Eye (tissue), 1 donor: ENCODE measurements at regions not wholly inside any gene's neighbourhood (a gene's known extent, or its start where the extent isn't known, plus 50 kb on each side); places are given as distances from the start of the nearest gene placed in this dataset.

Experiments used
- DNase-seq: peaks from one replicate; pipeline ENCODE4 v3.0.0-alpha.2; 2015

DNA sequence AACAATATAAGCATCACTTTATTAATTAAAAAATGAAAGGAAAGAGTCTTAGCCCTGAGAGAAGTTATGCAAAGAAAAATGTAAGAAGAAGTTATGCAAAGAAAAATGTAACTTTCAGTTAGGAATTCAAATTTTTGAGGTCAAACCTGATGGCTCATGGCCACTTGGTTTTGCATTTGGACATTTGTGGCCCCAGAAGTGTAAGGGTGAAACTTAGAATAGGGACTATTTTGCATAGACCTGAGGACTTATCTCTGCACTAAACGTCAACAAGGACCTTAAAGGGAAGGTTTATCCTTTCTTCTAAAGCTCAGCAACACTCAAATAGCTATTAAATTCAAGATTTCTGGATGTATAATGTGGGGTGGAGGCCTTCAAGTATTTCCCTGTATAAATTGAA, 724.5 kb upstream of the POT1 start:
- DNase-seq = no peak

DNA sequence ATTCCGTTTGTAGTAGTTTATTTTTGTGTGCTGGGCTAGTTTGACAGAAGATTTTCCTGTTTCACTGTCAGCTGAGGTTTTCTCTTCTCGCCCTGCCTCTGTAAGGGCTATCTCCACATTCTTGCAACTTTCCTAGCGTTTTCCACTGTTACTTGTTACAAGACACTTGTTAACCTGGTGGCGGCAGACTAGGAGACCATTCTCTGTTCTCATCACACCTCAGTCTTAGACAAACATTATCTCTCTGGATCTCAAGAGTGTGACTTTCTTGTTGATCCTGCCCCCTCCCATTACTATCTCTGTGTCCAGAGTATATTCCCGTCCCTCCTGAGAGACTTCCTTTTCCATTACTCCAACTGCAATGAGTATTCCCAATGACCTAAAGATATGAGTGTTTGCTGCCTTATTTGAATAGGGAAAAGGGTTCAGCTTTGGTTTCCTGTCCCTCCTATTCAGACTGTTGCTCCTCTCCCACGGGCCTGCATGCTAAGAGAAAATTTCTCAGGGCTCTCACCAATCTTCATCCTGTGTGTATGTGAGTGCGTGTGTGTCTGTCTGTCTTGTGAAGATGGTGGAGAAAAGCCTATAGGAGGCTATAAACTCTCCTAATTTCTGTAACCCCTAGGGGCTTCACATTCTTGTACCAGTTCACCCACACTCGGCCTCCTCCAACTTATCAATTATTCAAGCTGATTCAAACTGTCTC, 722.4 kb upstream of the POT1 start:
- no peak for DNase-seq

- DNase-seq = no peak
These were observed 718.9 kb upstream of the POT1 start for GRCh38 chr7:125648543-125648942.

DNA sequence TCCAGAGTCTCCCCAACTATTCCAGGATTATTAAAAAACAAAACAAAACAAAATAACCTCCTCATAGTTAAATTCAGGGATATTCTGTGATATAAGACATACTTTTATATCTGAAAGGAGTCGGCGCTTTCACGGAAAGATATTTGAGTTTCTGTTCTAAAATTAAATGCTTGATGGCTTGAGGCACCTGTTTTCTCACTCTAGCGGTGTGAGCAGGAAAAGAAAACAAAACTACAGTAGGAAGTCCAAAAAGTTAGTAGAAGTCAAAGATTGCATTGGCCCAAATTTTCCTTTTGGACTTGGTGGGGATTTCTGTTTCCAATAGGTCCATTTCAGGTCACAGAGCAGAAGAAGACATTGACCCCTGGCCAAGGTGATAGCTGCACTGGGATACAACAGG, 716.1 kb upstream of the POT1 start:
- DNase-seq = no peak

GRCh38 chr7:125644109-125644508, 714.5 kb upstream of the POT1 start:
- no peak for DNase-seq

DNA sequence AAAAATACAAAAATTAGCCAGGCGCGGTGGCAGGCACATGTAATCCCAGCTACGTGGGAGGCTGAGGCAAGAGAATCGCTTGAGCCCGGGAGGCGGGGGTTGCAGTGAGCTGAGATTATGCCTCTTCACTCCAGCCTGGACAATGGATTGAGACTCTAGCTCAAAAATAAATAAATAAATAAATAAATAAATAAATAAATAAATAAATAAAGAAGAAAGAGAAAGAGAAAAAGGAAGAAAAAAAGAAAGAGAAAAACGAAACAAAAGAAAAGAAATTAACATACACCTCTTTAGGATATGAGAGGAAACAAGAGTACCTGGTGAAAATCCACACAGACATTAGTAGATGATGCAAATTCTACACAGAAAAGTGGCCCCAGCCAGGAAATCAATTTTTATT, 713.7 kb upstream of the POT1 start:
- DNase-seq = no peak

- no peak for DNase-seq
These were observed 712.3 kb upstream of the POT1 start for GRCh38 chr7:125641884-125642283.

DNA sequence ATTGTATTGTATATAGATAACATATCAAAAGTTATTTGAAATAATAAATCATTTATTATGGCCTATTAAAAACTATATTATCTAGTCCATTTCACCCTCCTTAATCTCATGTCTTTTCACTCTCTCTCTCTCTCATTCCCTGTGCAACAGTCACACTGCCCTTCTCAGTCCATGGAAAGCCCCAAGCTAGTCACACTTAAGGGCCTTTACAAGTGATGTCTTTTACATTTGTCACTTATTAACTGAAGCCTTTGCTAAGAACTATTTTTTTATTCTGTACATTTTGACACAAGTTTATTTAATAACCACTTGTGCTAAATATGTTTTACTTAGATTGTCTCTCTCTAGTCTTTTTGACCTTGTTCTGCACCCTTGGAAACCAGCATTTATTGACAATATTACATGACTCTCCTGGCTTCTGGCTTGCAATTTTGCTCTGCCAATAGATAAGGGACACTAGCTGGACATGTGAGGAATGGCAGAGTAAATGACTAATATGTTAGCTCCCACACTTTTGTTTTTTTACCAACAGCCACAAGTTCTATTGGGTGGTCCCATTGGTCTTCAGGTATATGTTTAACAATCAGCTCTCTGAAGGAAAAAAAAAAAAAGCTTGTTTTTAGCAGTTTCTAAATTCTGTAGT, 706.8 kb upstream of the POT1 start:
- no peak for DNase-seq

GRCh38 chr7:125618516-125618915, 688.9 kb upstream of the POT1 start:
- no peak for DNase-seq

DNA sequence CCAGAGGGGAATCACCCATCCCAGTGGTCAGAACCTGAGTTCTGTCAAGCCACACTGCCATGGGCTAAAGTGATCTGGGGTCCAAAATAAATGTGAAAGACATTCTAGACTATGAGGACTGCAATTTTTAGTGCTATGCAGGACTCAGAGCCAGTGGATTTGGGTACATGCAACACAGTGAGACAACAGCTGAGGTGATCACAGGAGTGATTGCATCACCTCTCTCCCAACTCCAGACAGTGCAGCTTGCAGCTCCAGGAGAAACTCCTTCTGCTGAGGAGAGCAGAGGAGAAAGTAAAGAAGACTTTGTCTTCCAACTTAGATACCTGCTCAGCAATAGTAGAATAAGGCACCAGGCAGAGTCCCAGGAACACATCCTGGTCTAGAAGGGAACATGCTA, 682.0 kb upstream of the POT1 start:
- DNase-seq = no peak

- DNase-seq = no peak
These were observed 677.0 kb upstream of the POT1 start for GRCh38 chr7:125606671-125607070.

GRCh38 chr7:125605241-125605640, 675.6 kb upstream of the POT1 start:
- DNase-seq = no peak

DNA sequence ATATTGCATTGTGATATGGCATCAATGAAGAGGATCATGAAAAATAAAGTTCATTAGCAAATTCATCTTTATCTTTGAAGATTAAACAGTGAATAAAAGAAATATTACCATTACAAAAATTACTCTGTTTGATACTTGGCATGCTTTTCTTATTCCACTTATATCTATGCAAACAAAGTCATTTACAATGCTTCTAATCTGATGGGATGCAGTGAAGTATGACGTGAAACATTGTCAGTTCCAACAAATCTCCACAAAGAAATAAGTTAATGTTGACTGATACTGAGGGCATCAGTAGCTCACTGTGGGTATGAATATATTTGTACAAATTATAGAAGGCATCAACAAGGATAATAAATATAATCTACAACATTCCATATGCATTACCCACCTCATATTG, 672.8 kb upstream of the POT1 start:
- DNase-seq = no peak

- DNase-seq = no peak
These were observed 669.8 kb upstream of the POT1 start for GRCh38 chr7:125599387-125599786.

- no peak for DNase-seq
These were observed 662.7 kb upstream of the POT1 start for GRCh38 chr7:125592331-125592730.

DNA sequence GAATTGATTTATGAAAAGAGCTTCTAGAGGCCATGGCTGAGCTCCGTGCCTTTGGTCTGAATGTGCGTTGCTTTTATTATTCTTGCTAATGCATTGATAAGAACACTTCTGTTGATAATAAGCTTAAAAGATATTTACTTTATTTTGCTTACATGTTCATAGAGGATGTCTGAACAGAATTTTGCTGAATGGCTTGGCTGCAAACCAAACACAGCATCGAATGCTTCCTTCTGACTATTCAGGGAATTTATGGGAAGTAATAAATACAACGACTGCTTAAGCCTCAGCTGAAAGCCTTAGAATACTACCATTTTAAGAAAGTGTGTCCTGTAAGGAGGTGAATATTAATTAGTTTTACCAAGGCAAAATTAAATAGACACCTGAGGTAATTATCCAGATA, 643.5 kb upstream of the POT1 start:
- DNase-seq = no peak

GRCh38 chr7:125572414-125572813, 642.8 kb upstream of the POT1 start:
- DNase-seq = no peak

- DNase-seq = no peak
These were observed 639.2 kb upstream of the POT1 start for GRCh38 chr7:125568799-125569198.

- no peak for DNase-seq
These were observed 638.1 kb upstream of the POT1 start for GRCh38 chr7:125567686-125568085.

DNA sequence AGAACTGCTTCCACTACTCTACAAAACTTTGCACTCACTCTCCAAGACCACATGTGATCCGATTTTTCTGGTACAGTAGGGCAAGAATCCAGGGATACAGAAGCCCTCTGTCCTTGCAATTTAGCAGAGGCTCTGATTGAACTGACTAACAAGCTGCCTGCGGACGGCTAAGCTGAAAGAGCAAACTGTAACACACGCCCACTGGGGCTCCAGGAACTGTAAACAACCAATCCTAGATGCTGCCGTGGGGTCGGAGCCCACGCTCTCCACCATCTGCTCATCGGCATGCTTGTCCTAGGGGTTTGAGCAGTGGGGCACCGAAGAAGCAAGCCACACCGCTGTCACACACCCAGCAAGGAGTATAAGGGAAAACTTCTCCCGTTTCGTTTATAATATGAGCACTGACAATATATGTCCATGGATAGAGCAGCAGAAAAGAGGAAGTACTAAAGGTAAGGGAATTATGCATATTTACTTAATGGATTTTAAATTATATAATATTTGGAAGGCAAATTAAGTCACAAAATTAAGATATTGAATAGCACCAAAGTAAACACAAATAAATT, 634.4 kb upstream of the POT1 start:
- no peak for DNase-seq

GRCh38 chr7:125563557-125563956, 633.9 kb upstream of the POT1 start:
- DNase-seq = no peak

- DNase-seq = no peak
These were observed 631.4 kb upstream of the POT1 start for GRCh38 chr7:125561006-125561405.

DNA sequence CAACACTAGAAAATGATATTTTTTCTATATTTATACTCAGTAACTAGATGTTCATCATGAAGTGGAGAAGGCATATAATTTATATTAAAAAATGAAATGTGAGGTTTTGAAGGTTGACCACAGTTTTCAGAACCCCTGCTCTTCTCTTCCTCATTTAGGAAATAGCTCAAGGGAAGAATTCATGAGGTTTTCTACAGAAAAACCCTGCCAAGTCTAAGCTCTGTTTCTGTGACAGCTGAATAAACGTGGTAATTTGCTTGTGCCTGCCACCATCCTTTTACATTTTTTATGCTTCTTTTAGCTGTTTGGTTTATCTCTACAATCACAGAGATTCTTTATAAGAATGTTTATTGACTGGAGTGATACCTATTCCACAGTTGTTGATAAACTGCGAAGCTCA, 630.3 kb upstream of the POT1 start:
- no peak for DNase-seq

GRCh38 chr7:125555916-125556315, 626.3 kb upstream of the POT1 start:
- no peak for DNase-seq

DNA sequence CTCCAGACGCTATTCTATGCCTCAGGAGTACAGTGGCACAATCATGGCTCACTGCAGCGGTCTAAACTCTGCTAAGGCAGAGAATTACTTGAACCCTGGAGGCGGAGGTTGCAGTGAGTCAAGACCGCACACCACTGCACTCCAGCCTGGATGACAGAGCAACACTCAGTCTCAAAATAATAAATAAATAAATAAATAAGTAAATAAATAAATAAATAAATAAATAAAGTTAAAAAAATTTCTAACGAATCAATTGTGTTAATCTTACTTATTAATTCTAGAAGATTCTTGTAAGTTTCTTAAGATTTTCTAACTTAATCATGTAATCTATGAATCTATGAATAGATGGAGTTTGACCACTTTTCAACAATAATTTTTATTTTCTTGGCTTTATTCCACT, 621.4 kb upstream of the POT1 start:
- DNase-seq = no peak
